ENCODE measurements at regions not wholly inside any gene's neighbourhood (a gene's known extent, or its start where the extent isn't known, plus 50 kb on each side); places are given as distances from the start of the nearest gene placed in this dataset.

DNA sequence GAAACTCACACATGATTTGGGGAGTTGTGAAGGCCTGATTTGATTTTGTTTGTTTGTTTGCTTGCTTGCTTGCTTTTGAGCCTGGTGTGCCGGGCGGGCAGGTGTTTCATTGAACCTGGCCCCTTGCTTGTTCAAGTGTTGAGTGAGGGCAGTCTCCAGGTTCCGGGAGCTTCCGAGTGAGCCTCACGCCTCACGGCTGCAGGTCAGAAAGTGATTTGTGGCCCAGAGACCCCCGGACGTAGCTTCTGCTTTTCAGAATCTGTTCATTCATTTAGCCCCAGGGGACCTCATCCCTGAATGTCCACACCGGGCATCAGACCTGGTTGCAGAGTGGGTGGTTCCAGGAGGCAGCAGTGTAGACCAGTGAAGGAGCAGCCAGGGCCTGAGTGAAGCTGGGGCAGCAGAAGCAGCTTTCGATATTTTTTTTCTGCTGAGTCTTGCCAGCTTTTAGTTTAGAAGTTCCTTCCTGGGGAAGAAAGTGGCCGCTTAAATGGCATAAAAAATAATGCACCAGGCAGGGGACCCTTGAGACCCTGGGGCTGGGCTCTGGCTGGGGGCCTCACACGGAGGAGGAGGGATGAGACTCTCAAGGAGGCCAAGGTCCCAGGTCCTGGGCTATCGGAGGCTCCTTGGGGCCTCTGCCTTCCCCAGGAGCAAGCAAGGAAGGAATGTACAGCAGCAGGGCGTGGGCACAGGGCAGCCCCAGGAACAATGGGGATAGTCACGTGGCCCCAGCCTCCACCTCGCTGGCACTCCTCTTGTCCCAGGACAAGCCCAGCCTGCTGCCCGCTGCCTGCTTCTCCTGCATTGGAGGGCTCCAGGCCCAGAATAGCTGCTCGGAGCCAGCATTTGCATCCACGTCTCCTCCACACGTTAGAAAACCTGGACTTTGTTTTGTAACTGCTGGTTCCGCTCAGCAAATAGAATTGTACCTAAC is 89.2 kb upstream of the BHLHE23 start:
- no peaks in the 10 kb centered on the region for H3K36me3 ChIP-seq (ENCODE audit: insufficient read depth)
- DNase-seq (ENCODE audit: extremely low spot score) = no peak
- H3K27ac ChIP-seq (ENCODE audit: low read depth) = no peak overlapping the region
- no peak overlapping the region for H3K4me3 ChIP-seq (ENCODE audit: low read depth, low read length)
- WGBS = 70% methylated on average over 21 of the region's 21 CpGs
- no peaks in the 10 kb centered on the region for H3K4me1 ChIP-seq (ENCODE audit: insufficient read depth)

DNA sequence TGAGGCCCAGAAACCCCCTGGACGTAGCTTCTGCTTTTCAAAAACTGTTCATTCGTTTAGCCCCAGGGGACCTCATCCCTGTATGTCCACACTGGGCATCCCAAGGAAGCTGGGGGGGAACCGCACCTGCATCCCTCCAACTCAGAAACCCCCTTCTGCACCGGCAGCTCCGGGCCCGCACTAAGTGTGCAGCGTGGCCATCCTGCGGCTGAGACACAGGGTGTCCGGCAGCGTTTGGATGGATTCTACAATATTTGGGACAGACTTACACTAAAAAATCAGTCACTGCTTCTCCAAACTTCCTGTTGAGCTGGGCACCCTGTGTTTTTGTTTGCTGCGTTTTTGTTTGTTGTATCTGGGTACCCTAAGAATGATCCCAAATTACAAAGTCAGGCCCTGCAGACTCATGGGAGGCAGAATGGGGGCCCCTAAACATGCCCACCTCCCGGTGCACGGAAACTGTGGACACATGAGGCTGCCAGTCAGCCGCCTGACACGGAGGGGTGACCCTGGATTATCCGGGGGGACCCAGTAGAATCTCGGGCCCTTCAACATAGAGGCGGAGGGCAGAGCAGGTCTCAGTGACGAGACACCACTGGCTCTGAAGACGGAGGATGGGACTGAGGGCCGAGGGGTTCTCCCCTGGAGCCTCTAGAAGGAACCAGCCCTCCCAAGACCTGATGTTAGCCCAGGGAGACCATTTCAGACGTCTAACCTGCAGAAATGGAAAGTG is 88.2 kb upstream of the BHLHE23 start:
- H3K36me3 ChIP-seq (ENCODE audit: insufficient read depth) = no peaks in the 10 kb centered on the region
- no peak for DNase-seq (ENCODE audit: extremely low spot score)
- no peak overlapping the region for H3K4me3 ChIP-seq (ENCODE audit: low read depth, low read length)
- H3K27ac ChIP-seq (ENCODE audit: low read depth) = no peak overlapping the region
- 74% methylated on average over 22 of the region's 22 CpGs for WGBS
- H3K4me1 ChIP-seq (ENCODE audit: insufficient read depth) = no peaks in the 10 kb centered on the region

DNA sequence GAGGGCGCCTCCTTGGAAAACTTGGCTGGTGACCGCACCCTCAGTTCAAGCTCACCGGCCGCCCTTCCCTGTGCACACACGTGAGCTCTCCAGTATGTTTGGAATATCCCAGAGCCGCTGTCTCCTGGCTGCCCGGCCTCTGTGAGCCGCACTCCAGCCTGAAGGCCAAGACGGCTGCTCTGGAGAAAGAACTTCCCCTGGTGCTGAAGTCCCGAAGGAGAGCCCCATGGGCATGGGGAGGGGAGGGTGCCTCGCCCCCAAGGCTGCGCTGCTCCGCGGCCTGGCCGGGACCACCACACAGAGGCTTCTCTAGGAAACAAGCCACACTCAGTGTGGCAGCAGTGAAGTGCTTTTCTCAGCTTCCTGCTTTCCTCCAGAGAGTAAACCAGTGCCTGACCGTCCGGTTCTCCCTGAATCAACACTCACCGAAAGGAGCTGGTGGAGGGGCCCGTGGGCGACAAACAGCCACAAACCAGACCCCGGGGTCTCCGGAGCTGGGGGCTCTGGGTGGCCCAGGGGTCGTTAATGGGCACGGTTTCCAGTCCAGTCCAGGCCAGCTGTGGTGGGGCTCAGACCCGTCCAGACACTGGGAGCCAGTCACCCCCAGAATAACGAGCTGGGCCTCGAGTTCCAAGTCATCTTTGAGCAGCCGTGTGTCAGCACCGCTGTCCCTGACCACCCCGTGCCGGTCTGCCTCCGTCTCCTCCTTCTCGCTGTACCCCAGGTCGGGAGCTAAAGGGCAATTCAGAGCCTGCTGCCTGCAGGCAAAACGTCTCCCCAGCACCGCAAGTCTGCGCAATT is 87.4 kb upstream of the BHLHE23 start:
- no peak for DNase-seq (ENCODE audit: extremely low spot score)
- Histone ChIP-seq H3K27ac (ENCODE audit: low read depth) (no peak overlapping the region), H3K4me3 (ENCODE audit: low read depth, low read length) (no peak overlapping the region), H3K4me1 (ENCODE audit: insufficient read depth) (no peaks in the 10 kb centered on the region), H3K36me3 (ENCODE audit: insufficient read depth) (no peaks in the 10 kb centered on the region)
- WGBS = 65% methylated on average over 37 of the region's 37 CpGs

DNA sequence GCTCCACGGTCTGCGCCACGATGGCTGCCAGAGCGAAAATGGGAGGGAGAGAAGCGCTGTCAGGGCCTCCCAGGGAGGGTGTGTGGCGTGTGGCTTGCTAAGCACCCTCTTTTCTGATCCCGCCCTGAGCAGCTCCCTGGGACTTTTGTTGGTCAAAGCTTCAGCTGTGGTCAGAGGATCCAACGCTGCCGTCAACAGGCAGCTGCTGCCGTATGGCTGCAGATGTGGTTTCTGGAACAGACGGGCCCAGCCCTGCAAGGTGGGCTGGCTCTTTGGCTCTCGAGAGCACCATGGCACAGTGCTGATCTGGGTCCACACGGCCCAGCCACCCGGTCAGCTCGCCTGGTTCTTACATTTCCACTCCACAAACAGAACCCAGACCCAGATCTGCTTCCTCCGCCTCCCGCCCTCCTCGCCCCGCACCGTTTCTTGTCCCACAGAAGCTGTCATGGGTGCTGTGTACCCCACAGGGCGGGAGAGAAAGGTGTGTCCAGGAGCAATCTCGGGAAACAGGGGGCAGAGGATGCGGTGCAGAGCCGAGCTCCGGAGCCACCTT is 86.0 kb upstream of the BHLHE23 start:
- H3K4me1 ChIP-seq (ENCODE audit: insufficient read depth) = no peaks in the 10 kb centered on the region
- DNase-seq (ENCODE audit: extremely low spot score) = no peak
- no peak overlapping the region for H3K4me3 ChIP-seq (ENCODE audit: low read depth, low read length)
- WGBS = 67% methylated on average over 25 of the region's 25 CpGs
- no peaks in the 10 kb centered on the region for H3K36me3 ChIP-seq (ENCODE audit: insufficient read depth)
- H3K27ac ChIP-seq (ENCODE audit: low read depth) = no peak overlapping the region

DNA sequence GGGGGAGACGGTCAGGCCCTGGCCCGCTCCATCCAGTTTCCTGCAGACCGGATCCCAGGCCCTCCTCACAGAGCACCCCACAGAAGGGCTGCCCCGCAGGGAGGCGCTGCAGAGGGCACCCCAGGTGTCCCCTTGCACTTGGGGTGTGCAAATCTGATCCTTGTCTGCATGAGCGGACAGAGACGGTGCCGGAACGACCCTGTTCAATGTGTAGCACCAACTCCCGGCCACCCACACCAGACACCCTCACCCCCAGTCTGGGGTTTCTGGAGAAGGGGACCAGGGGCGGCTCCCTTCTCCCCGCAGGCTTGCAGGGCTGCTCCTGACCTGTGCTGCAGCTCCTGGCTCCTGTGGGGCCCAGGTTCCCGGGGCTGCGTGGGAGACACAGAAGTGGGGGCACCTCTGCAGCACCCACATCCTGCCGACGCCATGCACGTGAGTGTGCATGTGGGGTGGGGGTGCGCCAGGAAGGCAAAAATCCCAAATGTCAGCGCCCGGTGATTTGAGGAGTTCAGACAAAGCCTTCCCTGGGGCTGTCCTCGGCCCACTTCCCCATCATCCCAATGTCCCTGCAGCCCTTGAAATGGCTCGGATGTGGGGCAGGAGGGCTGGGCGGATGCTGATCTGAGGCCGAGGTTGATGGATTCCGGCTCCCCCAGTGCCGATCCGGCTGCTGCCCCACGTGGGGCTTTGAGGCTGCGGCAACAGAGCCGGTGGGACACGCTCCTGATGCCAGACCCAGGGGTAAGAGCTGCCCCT is 85.3 kb upstream of the BHLHE23 start:
- H3K27ac ChIP-seq (ENCODE audit: low read depth) = no peak overlapping the region
- H3K4me3 ChIP-seq (ENCODE audit: low read depth, low read length) = no peak overlapping the region
- WGBS = 75% methylated on average over 31 of the region's 31 CpGs
- no peaks in the 10 kb centered on the region for H3K36me3 ChIP-seq (ENCODE audit: insufficient read depth)
- no peak for DNase-seq (ENCODE audit: extremely low spot score)
- no peaks in the 10 kb centered on the region for H3K4me1 ChIP-seq (ENCODE audit: insufficient read depth)

DNA sequence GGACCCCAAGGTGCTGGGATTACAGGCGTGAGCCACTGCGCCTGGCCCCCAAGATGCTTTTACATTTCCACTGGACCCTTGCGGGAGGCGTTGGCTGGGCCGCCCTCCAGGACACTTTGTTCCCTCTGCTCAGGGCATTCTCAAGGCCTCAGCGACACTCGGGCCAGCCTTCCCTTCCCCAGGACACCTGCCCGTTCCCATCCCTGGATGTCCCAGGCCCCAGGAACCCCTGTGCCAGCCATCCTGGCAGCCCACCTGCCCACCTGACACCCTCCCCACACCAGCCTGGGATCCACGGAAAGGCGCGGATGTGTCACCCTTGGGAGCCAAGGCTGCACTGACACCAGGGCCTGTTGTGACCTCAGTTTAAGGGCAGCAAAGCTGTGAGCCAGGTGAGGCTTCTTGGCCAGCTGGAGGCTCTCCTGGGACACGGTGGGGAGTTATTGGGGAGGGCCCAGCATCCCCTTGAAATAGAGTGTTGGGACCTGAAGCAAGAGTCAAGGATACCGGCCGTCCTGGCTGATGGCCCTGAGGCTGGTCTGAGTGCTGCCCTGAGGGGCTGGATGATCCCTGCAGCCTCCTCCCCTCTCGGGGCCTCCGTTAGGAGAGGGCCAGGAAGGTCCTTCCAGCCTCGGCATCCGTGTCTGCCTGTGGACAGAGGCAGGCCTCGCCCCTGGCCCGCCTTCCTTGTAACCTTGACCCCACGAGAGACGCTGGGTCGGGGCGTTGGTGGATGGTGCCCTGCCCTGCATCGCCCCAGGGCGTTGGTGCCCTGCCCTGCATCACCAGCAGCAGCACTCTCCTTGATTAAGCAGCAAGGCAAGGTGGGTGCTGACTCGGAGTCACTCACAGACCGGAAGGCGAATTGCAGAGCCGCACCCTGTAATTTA is 84.2 kb upstream of the BHLHE23 start:
- H3K4me3 ChIP-seq (ENCODE audit: low read depth, low read length) = no peak overlapping the region
- DNase-seq (ENCODE audit: extremely low spot score) = no peak
- WGBS = 77% methylated on average over 30 of the region's 30 CpGs
- H3K27ac ChIP-seq (ENCODE audit: low read depth) = no peak overlapping the region
- H3K4me1 ChIP-seq (ENCODE audit: insufficient read depth) = no peaks in the 10 kb centered on the region
- no peaks in the 10 kb centered on the region for H3K36me3 ChIP-seq (ENCODE audit: insufficient read depth)

DNA sequence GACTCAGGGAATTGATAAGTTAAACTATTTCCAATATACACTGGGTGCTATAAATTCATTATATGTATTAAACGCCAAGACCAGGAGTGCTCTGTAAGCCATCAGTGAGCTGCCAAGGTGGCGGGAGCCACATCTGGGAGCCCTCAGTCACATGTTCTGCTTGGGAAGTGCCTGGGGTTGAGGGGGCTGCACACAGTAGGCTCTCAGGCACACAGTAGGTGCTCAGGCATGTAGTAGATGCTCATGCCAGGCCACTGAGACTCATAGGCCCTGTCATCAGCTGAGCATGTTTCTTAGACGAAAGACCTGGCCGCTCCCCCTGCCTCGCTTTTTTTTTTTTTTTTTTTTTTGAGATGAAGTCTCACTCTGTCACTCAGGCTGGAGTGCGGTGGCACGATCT is 83.3 kb upstream of the BHLHE23 start:
- Histone ChIP-seq H3K4me3 (ENCODE audit: low read depth, low read length) (no peak overlapping the region), H3K4me1 (ENCODE audit: insufficient read depth) (no peaks in the 10 kb centered on the region), H3K27ac (ENCODE audit: low read depth) (no peak overlapping the region), H3K36me3 (ENCODE audit: insufficient read depth) (no peaks in the 10 kb centered on the region)
- WGBS = 78% methylated on average over 7 of the region's 7 CpGs
- DNase-seq (ENCODE audit: extremely low spot score) = no peak

DNA sequence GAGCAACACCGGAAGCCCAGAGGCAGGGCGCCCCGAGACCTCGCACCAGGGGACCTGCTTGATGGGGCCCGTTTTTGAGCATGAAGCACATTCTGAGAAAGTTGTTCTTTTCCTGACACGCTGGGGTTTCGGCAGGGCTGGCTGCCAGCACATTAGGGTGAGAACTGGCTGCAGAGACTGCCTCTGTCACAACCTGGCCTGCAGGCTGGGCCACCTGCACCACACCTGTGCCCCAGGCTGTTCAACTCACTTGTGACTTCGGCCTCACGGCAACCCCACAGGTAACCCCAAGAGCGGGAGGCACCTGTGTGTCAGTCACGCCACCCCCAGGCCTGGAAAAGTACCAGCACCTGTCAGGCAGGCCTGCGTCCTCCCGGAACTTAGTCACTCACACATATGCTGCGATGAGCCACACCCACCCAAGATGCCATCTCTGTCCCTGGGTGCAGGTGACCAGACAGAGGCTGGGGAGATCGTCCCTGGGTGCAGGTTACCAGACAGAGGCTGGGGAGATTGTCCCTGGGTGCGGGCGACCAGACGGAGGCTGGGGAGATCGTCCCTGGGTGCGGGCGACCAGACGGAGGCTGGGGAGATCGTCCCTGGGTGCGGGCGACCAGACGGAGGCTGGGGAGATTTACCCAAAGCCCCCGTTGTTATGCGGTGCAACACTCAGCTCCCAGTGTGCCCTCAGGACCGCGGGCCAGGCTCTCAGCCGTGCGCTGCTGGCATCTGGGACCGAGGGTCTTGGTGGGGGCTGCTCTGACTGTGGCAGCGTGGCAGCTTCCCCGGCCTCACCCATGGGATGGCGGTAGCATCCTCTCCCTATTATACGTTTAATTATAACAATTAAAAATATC is 82.5 kb upstream of the BHLHE23 start:
- Histone ChIP-seq H3K36me3 (ENCODE audit: insufficient read depth) (no peaks in the 10 kb centered on the region), H3K4me3 (ENCODE audit: low read depth, low read length) (no peak overlapping the region), H3K4me1 (ENCODE audit: insufficient read depth) (no peaks in the 10 kb centered on the region), H3K27ac (ENCODE audit: low read depth) (no peak overlapping the region)
- DNase-seq (ENCODE audit: extremely low spot score) = no peak
- WGBS = 85% methylated on average over 37 of the region's 37 CpGs

DNA sequence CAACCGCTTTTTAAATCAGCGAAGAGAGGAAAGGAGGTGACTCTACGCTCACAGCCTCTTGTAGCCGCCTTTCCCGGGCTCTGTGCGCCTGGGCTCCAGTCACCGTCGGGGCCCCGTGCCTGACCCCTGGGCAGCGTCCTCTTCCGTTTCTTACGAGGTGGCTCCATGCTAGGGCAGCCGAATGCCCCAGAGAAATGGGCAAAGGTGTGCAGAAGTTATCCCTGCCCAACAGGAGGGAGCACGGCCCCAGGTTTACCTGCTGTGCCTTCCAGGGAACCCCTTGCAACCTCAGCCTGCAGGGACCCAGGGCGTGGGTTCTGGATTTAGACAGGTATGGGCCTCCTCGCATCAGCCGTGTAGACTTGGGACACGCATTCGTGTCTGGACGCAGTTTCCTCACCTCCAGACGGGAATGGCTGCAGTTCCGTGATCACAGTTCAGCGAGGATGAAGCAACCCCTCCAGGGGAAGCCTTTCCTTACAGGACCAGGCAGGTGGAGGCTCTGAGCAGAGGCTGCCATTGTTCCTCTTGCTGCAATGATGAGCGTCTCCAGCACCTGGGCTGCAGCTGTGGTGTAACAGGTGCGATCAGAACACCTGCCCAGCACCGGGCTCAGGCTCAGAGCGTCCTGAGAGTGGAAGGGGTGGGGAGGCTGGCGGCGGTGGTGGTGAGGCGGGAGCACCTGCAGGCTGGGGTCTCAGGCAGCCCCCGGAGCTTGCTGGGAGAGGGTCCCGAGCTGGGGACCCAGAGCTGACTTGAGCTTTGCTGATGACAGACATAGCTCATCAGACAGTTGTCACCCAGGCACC is 81.3 kb upstream of the BHLHE23 start:
- Histone ChIP-seq H3K4me1 (ENCODE audit: insufficient read depth) (no peaks in the 10 kb centered on the region), H3K27ac (ENCODE audit: low read depth) (no peak overlapping the region), H3K4me3 (ENCODE audit: low read depth, low read length) (no peak overlapping the region), H3K36me3 (ENCODE audit: insufficient read depth) (no peaks in the 10 kb centered on the region)
- 80% methylated on average over 32 of the region's 32 CpGs for WGBS
- no peak for DNase-seq (ENCODE audit: extremely low spot score)

DNA sequence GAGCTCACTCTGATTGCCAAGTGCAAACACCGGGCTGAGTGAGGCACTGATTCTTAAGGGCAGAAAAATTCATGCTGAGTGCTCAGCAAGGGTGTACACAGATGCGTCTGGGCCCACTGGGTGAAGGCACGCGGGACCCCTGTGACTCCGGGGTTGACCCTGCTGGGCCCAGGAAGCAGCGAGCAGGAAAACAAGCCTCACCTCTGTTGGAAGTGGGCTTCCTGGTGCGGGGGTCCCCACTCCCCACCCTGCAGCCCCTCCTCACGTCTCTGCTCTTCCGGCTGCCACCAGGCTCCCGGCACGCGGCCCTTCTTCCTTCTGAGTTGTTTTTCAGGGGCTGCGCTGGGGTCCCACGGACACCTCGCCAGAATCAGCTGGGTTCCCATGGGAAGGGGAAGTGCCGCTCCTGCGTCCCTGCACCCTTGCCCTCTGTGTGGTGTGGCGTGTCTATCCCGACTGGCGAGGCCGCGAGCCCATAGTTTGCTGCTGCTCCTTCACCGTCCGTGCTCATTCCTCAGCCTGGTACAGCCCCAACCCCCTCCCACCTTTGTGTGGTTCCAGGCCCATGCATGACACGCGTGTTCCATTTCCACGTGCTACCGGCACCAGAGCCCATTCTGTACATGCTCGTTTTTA is 80.6 kb upstream of the BHLHE23 start:
- DNase-seq (ENCODE audit: extremely low spot score) = no peak
- WGBS = 71% methylated on average over 29 of the region's 29 CpGs
- Histone ChIP-seq H3K4me3 (ENCODE audit: low read depth, low read length) (no peak overlapping the region), H3K36me3 (ENCODE audit: insufficient read depth) (no peaks in the 10 kb centered on the region), H3K27ac (ENCODE audit: low read depth) (no peak overlapping the region), H3K4me1 (ENCODE audit: insufficient read depth) (no peaks in the 10 kb centered on the region)

Data from urinary bladder (tissue), 3 donors.